GM12878 (cell line): ENCODE measurements at regions not wholly inside any gene's neighbourhood (a gene's known extent, or its start where the extent isn't known, plus 50 kb on each side); places are given as distances from the start of the nearest gene placed in this dataset.

Experiments used
- FOS ChIP-seq: IDR thresholded peaks from 3 replicates; pipeline ENCODE4 v1.6.1; 2011; ENCODE audit warnings: borderline replicate concordance; ENCODE audit not compliant: insufficient read length; ENCODE audit errors: extremely low read depth
- IKZF2 ChIP-seq, 2 experiments: fragments of 450-650 bp; IDR thresholded peaks; 2 replicates each; pipeline ENCODE4 v1.6.1; 2017; ENCODE audit warnings: mild to moderate bottlenecking in 2 of 2, moderate library complexity in 2 of 2
- KAT2A ChIP-seq: conservative IDR thresholded peaks from 2 replicates; pipeline ENCODE4 v1.6.1; 2011; ENCODE audit warnings: low read depth, low read length; ENCODE audit not compliant: control insufficient read depth
- KLF5 ChIP-seq: fragments of 450-650 bp; IDR thresholded peaks from 2 replicates; pipeline ENCODE4 v1.6.1; 2014; ENCODE audit warnings: mild to moderate bottlenecking; ENCODE audit not compliant: partially characterized antibody
- NFIC ChIP-seq: IDR thresholded peaks from 2 replicates; pipeline ENCODE4 v1.6.1; 2012; ENCODE audit warnings: low read depth, mild to moderate bottlenecking, inconsistent platforms, low read length, moderate library complexity
- NFXL1 ChIP-seq: fragments of 450-650 bp; IDR thresholded peaks from 2 replicates; pipeline ENCODE4 v1.6.1; 2017; ENCODE audit warnings: antibody characterized with exemption, mild to moderate bottlenecking, borderline replicate concordance
- POLR2AphosphoS5 ChIP-seq: IDR thresholded peaks from 2 replicates; pipeline ENCODE4 v1.6.1; 2011; ENCODE audit warnings: mild to moderate bottlenecking, low read length, inconsistent platforms
- RAD21 ChIP-seq: IDR thresholded peaks from 2 replicates; pipeline ENCODE4 v1.6.1; 2011; ENCODE audit warnings: mild to moderate bottlenecking, low read depth, low read length, moderate library complexity; ENCODE audit not compliant: insufficient read depth
- RCOR1 ChIP-seq: conservative IDR thresholded peaks from 2 replicates; pipeline ENCODE4 v1.6.1; 2012; ENCODE audit warnings: low read depth, low read length, improper control_type of control experiment
- RUNX3 ChIP-seq: IDR thresholded peaks from 2 replicates; pipeline ENCODE4 v1.6.1; 2012; ENCODE audit warnings: low read length, inconsistent platforms
- WRNIP1 ChIP-seq: IDR thresholded peaks from 2 replicates; pipeline ENCODE4 v1.6.1; 2011; ENCODE audit warnings: low read depth, low read length, improper control_type of control experiment, borderline replicate concordance
- TF ChIP-seq, protein P1 (sequence below): fragments of 450-650 bp; IDR thresholded peaks from 2 replicates; pipeline ENCODE4 v1.6.1; 2018; ENCODE audit warnings: borderline replicate concordance, mild to moderate bottlenecking; ENCODE audit not compliant: partially characterized antibody
- TF ChIP-seq, protein P2 (sequence below): fragments of 450-650 bp; formaldehyde crosslinking; IDR thresholded peaks from 2 replicates; pipeline ENCODE4 v1.4.0; 2022; ENCODE audit warnings: mild to moderate bottlenecking, moderate library complexity
- TF ChIP-seq, protein P3 (sequence below): IDR thresholded peaks from 2 replicates; pipeline ENCODE4 v1.6.1; 2011; ENCODE audit warnings: mild to moderate bottlenecking, low read depth, low read length, moderate library complexity; ENCODE audit not compliant: insufficient replicate concordance
- TF ChIP-seq, protein P4 (sequence below): fragments of 450-650 bp; IDR thresholded peaks from 2 replicates; pipeline ENCODE4 v1.6.1; 2016; ENCODE audit warnings: mild to moderate bottlenecking
- TF ChIP-seq, protein P5 (sequence below): fragments of 450-650 bp; IDR thresholded peaks from 2 replicates; pipeline ENCODE4 v1.6.1; 2018; ENCODE audit warnings: mild to moderate bottlenecking, low read depth, moderate library complexity; ENCODE audit not compliant: partially characterized antibody

DNA sequence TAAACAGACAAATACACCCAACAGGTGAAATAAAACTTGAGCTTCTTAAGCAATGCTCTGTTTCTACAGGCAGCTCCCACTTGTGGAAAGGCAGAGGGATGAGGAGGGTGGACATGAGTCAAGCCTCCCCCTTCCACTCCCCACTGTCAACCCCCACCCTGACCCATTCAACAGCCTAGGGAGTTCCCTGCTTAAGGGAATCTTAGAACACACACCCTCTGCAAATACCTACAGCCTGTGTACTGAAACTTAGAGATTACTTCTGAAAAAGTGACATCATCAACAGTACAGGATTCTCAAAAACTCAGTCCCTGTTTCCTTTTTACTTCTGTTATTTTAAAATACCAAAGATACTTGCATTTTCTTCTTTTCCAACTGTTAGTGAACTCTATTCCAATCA is 345.4 kb downstream of the SOX9 start (continued):
- TF ChIP-seq, protein P1, sequence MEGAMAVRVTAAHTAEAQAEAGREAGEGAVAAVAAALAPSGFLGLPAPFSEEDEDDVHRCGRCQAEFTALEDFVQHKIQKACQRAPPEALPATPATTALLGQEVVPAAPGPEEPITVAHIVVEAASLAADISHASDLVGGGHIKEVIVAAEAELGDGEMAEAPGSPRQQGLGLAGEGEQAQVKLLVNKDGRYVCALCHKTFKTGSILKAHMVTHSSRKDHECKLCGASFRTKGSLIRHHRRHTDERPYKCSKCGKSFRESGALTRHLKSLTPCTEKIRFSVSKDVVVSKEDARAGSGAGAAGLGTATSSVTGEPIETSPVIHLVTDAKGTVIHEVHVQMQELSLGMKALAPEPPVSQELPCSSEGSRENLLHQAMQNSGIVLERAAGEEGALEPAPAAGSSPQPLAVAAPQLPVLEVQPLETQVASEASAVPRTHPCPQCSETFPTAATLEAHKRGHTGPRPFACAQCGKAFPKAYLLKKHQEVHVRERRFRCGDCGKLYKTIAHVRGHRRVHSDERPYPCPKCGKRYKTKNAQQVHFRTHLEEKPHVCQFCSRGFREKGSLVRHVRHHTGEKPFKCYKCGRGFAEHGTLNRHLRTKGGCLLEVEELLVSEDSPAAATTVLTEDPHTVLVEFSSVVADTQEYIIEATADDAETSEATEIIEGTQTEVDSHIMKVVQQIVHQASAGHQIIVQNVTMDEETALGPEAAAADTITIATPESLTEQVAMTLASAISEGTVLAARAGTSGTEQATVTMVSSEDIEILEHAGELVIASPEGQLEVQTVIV: no peak
- peak; percentile 22; the same call in 1 of the 2 replicates for TF ChIP-seq RUNX3
- TF ChIP-seq RAD21: no peak
- no peak for TF ChIP-seq FOS
- TF ChIP-seq, protein P2, sequence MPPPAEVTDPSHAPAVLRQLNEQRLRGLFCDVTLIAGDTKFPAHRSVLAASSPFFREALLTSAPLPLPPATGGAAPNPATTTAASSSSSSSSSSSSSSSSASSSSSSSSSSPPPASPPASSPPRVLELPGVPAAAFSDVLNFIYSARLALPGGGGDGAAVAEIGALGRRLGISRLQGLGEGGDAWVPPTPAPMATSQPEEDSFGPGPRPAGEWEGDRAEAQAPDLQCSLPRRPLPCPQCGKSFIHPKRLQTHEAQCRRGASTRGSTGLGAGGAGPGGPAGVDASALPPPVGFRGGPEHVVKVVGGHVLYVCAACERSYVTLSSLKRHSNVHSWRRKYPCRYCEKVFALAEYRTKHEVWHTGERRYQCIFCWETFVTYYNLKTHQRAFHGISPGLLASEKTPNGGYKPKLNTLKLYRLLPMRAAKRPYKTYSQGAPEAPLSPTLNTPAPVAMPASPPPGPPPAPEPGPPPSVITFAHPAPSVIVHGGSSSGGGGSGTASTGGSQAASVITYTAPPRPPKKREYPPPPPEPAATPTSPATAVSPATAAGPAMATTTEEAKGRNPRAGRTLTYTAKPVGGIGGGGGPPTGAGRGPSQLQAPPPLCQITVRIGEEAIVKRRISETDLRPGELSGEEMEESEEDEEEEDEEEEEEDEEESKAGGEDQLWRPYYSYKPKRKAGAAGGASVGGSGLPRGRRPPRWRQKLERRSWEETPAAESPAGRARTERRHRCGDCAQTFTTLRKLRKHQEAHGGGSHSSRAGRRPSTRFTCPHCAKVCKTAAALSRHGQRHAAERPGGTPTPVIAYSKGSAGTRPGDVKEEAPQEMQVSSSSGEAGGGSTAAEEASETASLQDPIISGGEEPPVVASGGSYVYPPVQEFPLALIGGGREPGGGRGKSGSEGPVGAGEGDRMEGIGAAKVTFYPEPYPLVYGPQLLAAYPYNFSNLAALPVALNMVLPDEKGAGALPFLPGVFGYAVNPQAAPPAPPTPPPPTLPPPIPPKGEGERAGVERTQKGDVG (CRISPR knock-in tag): 0 out of 2 replicates have a peak, but pooled peaks have one; percentile 57
- no peak for TF ChIP-seq KLF5
- TF ChIP-seq, protein P3, sequence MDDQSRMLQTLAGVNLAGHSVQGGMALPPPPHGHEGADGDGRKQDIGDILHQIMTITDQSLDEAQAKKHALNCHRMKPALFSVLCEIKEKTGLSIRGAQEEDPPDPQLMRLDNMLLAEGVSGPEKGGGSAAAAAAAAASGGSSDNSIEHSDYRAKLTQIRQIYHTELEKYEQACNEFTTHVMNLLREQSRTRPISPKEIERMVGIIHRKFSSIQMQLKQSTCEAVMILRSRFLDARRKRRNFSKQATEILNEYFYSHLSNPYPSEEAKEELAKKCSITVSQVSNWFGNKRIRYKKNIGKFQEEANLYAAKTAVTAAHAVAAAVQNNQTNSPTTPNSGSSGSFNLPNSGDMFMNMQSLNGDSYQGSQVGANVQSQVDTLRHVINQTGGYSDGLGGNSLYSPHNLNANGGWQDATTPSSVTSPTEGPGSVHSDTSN: no peak
- TF ChIP-seq IKZF2 (IDR thresholded peaks at IDR 0.05): peak; percentile 79 to 81
- TF ChIP-seq RCOR1: no peak
- no peak for TF ChIP-seq POLR2AphosphoS5
- TF ChIP-seq NFXL1: no peak
- TF ChIP-seq, protein P4, sequence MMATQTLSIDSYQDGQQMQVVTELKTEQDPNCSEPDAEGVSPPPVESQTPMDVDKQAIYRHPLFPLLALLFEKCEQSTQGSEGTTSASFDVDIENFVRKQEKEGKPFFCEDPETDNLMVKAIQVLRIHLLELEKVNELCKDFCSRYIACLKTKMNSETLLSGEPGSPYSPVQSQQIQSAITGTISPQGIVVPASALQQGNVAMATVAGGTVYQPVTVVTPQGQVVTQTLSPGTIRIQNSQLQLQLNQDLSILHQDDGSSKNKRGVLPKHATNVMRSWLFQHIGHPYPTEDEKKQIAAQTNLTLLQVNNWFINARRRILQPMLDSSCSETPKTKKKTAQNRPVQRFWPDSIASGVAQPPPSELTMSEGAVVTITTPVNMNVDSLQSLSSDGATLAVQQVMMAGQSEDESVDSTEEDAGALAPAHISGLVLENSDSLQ: no peak
- no peak for TF ChIP-seq KAT2A
- TF ChIP-seq, protein P5, sequence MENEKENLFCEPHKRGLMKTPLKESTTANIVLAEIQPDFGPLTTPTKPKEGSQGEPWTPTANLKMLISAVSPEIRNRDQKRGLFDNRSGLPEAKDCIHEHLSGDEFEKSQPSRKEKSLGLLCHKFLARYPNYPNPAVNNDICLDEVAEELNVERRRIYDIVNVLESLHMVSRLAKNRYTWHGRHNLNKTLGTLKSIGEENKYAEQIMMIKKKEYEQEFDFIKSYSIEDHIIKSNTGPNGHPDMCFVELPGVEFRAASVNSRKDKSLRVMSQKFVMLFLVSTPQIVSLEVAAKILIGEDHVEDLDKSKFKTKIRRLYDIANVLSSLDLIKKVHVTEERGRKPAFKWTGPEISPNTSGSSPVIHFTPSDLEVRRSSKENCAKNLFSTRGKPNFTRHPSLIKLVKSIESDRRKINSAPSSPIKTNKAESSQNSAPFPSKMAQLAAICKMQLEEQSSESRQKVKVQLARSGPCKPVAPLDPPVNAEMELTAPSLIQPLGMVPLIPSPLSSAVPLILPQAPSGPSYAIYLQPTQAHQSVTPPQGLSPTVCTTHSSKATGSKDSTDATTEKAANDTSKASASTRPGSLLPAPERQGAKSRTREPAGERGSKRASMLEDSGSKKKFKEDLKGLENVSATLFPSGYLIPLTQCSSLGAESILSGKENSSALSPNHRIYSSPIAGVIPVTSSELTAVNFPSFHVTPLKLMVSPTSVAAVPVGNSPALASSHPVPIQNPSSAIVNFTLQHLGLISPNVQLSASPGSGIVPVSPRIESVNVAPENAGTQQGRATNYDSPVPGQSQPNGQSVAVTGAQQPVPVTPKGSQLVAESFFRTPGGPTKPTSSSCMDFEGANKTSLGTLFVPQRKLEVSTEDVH: no peak
- TF ChIP-seq NFIC: peak; percentile 67; the same call in 1 of the 2 replicates
- no peak for TF ChIP-seq WRNIP1
